NCI-H345 treated with DMSO at 0.1 percent for 48 hours (cell line): ENCODE measurements at regions not wholly inside any gene's neighbourhood (a gene's known extent, or its start where the extent isn't known, plus 50 kb on each side); places are given as distances from the start of the nearest gene placed in this dataset.

Experiments used
- DNase-seq: peaks from one replicate; lab custom pipeline; 2025; ENCODE audit not compliant: unreplicated experiment; lab: John Stamatoyannopoulos, UW

DNA sequence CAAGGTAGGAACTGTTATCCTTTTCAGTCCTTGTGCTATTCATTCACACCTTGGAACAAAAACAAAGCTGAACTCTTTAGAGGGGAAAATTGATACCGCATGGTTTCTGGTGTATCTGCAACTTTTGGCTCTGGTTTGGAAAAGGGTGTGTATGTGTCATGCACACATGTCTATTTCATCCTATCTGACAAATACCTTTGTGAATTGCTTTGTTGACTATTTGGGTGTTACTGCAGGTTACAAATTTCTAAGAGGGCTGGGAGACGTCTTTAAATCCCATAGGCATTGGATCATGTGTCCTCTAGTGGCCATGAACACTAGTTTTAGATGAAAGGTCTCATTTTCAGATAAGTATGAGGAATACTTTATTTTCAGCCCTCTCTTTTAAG lies 59.9 kb upstream of the IFNG-AS1 start:
- no peak for DNase-seq

DNA sequence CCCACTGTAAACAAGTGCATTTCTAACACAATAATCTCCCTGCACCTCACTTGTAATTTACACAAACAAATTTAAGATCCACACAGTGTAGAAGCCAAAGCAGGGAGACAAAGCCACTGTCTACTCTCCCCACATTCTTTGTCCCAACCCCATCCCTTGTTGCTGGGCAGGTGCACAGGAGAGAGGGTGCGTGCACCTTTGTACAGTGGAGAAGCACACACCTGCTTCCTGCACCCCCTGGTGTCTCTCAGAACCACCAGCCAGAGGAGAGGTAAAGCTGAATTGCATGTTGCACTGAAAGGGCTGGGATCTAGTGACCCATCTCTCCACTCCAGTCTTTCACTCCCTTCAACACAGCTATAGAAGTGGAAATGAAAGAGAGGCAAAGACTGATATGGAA lies 51.4 kb upstream of the IFNG-AS1 start:
- peak; percentile 61 for DNase-seq
